Gastrocnemius medialis (tissue), 4 donors: ENCODE measurements at regions not wholly inside any gene's neighbourhood (a gene's known extent, or its start where the extent isn't known, plus 50 kb on each side); places are given as distances from the start of the nearest gene placed in this dataset.

ENCODE experiments used
- ATAC-seq, 2 donors: fragments of 150-250 bp; one replicate each; pipeline ENCODE4 v1.9.1; 2016
- DNase-seq, 2 donors: peaks; one replicate each; pipeline ENCODE4 v3.0.0-alpha.2; 2019
- H3K27ac ChIP-seq, 4 donors: fragments of 200-600 bp; sonication (generic); 1 replicate in 1 of 4; 2 replicates in 3 of 4; pipeline ENCODE4 v1.5.1; 2016 to 2018; ENCODE audit warnings: mild to moderate bottlenecking in 2 of 4, moderate library complexity in 1 of 4
- H3K27me3 ChIP-seq, 3 donors: fragments of 200-600 bp; sonication (generic) in 2 of 3; 1 replicate in 1 of 3; 2 replicates in 2 of 3; pipeline versions ENCODE4 v1.5.1 to v1.6.0; 2016 to 2019; ENCODE audit warnings: mild to moderate bottlenecking in 1 of 3, moderate library complexity in 1 of 3
- H3K36me3 ChIP-seq, 2 donors: fragments of 200-600 bp; sonication (generic) in 1 of 2; one replicate each; pipeline ENCODE4 v1.5.1; 2017 to 2018
- H3K4me1 ChIP-seq, 2 donors: fragments of 200-600 bp; sonication (generic) in 1 of 2; one replicate each; pipeline ENCODE4 v1.5.1; 2016 to 2017; ENCODE audit warnings: mild to moderate bottlenecking in 2 of 2
- H3K4me3 ChIP-seq, 4 donors: fragments of 200-600 bp; sonication (generic) in 3 of 4; 1 replicate in 1 of 4; 2 replicates in 3 of 4; pipeline ENCODE4 v1.5.1; 2016 to 2019; ENCODE audit warnings: mild to moderate bottlenecking in 2 of 4
- H3K9me3 ChIP-seq, 3 donors: fragments of 200-600 bp; sonication (generic) in 2 of 3; 1 replicate in 1 of 3; 2 replicates in 2 of 3; pipeline ENCODE4 v1.5.1; 2016 to 2019
- POLR2A ChIP-seq, 2 donors: fragments of 450-650 bp; IDR thresholded peaks; one replicate each; pipeline ENCODE4 v1.6.1; 2017; ENCODE audit warnings: antibody characterized with exemption in 2 of 2, mild to moderate bottlenecking in 2 of 2, moderate library complexity in 2 of 2
- in situ Hi-C, 4 donors: fragments of 200-750 bp; cut with MboI; loops; one replicate each; pipeline versions ENCODE4 v1.15.0 to v1.8.0; 2017; ENCODE audit warnings: low sequenced_read_pairs in 4 of 4
- intact Hi-C: fragments of 100-400 bp; cut with DNase I; formaldehyde crosslinking; loops from one replicate; pipeline ENCODE4 v1.15.1; 2023; ENCODE audit warnings: low total_unique reads
- TF ChIP-seq, protein P1 (sequence below), 5 experiments: fragments of 450-650 bp in 3 of 5; fragments of 200-600 bp in 2 of 5; sonication (generic) in 2 of 5; IDR thresholded peaks in 4 of 5; conservative IDR thresholded peaks in 1 of 5; 1 replicate in 4 of 5; 2 replicates in 1 of 5; pipeline ENCODE4 v1.5.1; 2016 to 2019; ENCODE audit warnings: antibody characterized with exemption in 5 of 5, mild to moderate bottlenecking in 3 of 5, moderate library complexity in 3 of 5

GRCh38 chr22:48371391-48371790 is 1456.3 kb downstream of the BRD1 start:
- no peak overlapping the region for H3K4me3 ChIP-seq
- in situ Hi-C loops (no loop called here), intact Hi-C loops (no loop called here)
- no peaks in the 10 kb centered on the region for H3K36me3 ChIP-seq
- no peak for ATAC-seq
- H3K9me3 ChIP-seq: no peaks in the 10 kb centered on the region
- DNase-seq: no peak
- no peaks in the 10 kb centered on the region for H3K4me1 ChIP-seq
- TF ChIP-seq POLR2A (IDR thresholded peaks at IDR 0.05): no peak
- H3K27me3 ChIP-seq: peaks cover 0 to 6% (median 3%) of the 10 kb centered on the region in 3 donors
- no peak overlapping the region for H3K27ac ChIP-seq

GRCh38 chr22:48370508-48371325 is 1457.0 kb downstream of the BRD1 start:
- intact Hi-C loops: no loop called here
- H3K27me3 ChIP-seq: peaks cover 0 to 3% (median 3%) of the 10 kb centered on the region in 3 donors
- H3K27ac ChIP-seq: no peak overlapping the region
- DNase-seq (no peak), ATAC-seq (no peak)
- in situ Hi-C loops: no loop called here
- H3K4me3 ChIP-seq: no peak overlapping the region
- no peaks in the 10 kb centered on the region for H3K36me3 ChIP-seq
- H3K9me3 ChIP-seq: no peaks in the 10 kb centered on the region
- no peaks in the 10 kb centered on the region for H3K4me1 ChIP-seq
- TF ChIP-seq, protein P1, sequence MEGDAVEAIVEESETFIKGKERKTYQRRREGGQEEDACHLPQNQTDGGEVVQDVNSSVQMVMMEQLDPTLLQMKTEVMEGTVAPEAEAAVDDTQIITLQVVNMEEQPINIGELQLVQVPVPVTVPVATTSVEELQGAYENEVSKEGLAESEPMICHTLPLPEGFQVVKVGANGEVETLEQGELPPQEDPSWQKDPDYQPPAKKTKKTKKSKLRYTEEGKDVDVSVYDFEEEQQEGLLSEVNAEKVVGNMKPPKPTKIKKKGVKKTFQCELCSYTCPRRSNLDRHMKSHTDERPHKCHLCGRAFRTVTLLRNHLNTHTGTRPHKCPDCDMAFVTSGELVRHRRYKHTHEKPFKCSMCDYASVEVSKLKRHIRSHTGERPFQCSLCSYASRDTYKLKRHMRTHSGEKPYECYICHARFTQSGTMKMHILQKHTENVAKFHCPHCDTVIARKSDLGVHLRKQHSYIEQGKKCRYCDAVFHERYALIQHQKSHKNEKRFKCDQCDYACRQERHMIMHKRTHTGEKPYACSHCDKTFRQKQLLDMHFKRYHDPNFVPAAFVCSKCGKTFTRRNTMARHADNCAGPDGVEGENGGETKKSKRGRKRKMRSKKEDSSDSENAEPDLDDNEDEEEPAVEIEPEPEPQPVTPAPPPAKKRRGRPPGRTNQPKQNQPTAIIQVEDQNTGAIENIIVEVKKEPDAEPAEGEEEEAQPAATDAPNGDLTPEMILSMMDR (IDR thresholded peaks at IDR 0.05 in 4 of 5, conservative IDR thresholded peaks at IDR 0.05 in 1 of 5): no peak
- TF ChIP-seq POLR2A (IDR thresholded peaks at IDR 0.05): no peak

- ATAC-seq: no peak
- H3K4me1 ChIP-seq: no peaks in the 10 kb centered on the region
- no peak overlapping the region for H3K4me3 ChIP-seq
- no peaks in the 10 kb centered on the region for H3K9me3 ChIP-seq
- no peak for DNase-seq
- peaks cover 0 to 3% (median 0%) of the 10 kb centered on the region in 3 donors for H3K27me3 ChIP-seq
- in situ Hi-C loops: no loop called here
- no peak overlapping the region for H3K27ac ChIP-seq
- TF ChIP-seq, protein P1 (IDR thresholded peaks at IDR 0.05 in 4 of 5, conservative IDR thresholded peaks at IDR 0.05 in 1 of 5): no peak
- TF ChIP-seq POLR2A (IDR thresholded peaks at IDR 0.05): no peak
- intact Hi-C loops: no loop called here
- H3K36me3 ChIP-seq: no peaks in the 10 kb centered on the region
These were observed 1457.7 kb downstream of the BRD1 start for GRCh38 chr22:48369789-48370507.

DNA sequence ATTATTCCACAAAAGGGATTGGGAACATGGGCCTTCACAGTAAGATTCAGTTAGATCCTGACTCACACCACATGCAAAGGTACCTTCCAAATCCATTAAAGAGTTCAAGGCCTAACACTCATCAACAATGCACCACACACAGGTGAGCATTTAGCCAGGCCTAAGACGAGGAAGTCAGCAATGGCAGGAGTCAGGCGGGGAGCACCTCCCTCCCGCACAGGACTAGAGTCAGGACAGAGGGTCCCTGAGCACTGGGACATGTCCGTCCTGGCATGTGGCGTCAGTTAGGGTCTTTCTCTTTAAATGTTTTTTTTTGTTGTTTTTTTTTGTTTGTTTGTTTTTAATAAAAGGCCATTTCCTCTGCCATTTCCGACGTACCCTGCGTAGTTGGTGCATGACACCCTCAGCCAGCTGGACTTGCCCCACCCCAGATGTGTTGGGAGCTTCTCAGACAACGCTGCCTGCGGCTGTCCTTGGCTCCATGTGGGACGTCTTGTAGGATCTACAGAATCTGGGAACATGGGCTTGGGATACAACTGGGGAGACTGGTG is 1458.6 kb downstream of the BRD1 start:
- in situ Hi-C loops: no loop called here
- DNase-seq (no peak), ATAC-seq (no peak)
- no peak overlapping the region for H3K4me3 ChIP-seq
- intact Hi-C loops: no loop called here
- peaks cover 0 to 3% (median 0%) of the 10 kb centered on the region in 3 donors for H3K27me3 ChIP-seq
- H3K9me3 ChIP-seq: no peaks in the 10 kb centered on the region
- H3K4me1 ChIP-seq: no peaks in the 10 kb centered on the region
- no peak overlapping the region for H3K27ac ChIP-seq
- no peaks in the 10 kb centered on the region for H3K36me3 ChIP-seq
- TF ChIP-seq POLR2A (IDR thresholded peaks at IDR 0.05): no peak
- TF ChIP-seq, protein P1 (IDR thresholded peaks at IDR 0.05 in 4 of 5, conservative IDR thresholded peaks at IDR 0.05 in 1 of 5): no peak

- H3K36me3 ChIP-seq: no peaks in the 10 kb centered on the region
- H3K9me3 ChIP-seq: no peaks in the 10 kb centered on the region
- no peak for TF ChIP-seq POLR2A (IDR thresholded peaks at IDR 0.05)
- TF ChIP-seq, protein P1 (IDR thresholded peaks at IDR 0.05 in 4 of 5, conservative IDR thresholded peaks at IDR 0.05 in 1 of 5): no peak
- DNase-seq: no peak
- no peak overlapping the region for H3K27ac ChIP-seq
- in situ Hi-C loops: no loop called here
- H3K4me1 ChIP-seq: no peaks in the 10 kb centered on the region
- intact Hi-C loops: no loop called here
- H3K27me3 ChIP-seq: peaks cover 0 to 3% (median 0%) of the 10 kb centered on the region in 3 donors
- no peak for ATAC-seq
- no peak overlapping the region for H3K4me3 ChIP-seq
These were observed 1459.9 kb downstream of the BRD1 start for GRCh38 chr22:48367731-48368130.
